GM21619 (cell line): ENCODE measurements at regions not wholly inside any gene's neighbourhood (a gene's known extent, or its start where the extent isn't known, plus 50 kb on each side); places are given as distances from the start of the nearest gene placed in this dataset.
"Not testable (repeated sequence)": the region's sequence is repeated elsewhere in the genome, so short reads cannot be mapped to it uniquely, and the experiment has no call there.

Experiments used
- ATAC-seq: cut with Tn5 transposase; IDR thresholded peaks from one replicate; pipeline ENCODE4 v1.9.1; 2021; ENCODE audit not compliant: unreplicated experiment

GRCh38 chr14:82029038-82029437 is 495.4 kb upstream of the SEL1L start:
- no peak for ATAC-seq

GRCh38 chr14:82035397-82035796 is 501.7 kb upstream of the SEL1L start:
- no peak for ATAC-seq

DNA sequence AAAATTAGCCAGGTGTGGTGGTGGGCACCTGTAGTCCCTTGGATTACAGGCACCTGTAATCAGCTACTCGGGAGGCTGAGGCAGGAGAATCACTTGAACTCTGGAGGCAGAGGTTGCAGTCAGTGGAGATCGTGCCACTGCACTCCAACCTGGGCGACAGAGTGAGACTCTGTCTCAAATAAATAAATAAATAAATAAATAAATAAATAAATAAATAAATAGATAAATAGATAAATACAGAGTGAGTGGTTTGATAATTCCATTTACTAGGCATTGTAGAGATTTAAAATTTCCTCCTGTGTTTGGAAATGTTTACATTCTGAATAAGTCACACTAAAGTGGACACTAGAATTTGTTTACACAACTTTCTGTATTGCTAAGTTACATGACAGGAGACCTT is 504.4 kb upstream of the SEL1L start:
- not testable (repeated sequence) for ATAC-seq

GRCh38 chr14:82045339-82045738 is 511.7 kb upstream of the SEL1L start:
- no peak for ATAC-seq

DNA sequence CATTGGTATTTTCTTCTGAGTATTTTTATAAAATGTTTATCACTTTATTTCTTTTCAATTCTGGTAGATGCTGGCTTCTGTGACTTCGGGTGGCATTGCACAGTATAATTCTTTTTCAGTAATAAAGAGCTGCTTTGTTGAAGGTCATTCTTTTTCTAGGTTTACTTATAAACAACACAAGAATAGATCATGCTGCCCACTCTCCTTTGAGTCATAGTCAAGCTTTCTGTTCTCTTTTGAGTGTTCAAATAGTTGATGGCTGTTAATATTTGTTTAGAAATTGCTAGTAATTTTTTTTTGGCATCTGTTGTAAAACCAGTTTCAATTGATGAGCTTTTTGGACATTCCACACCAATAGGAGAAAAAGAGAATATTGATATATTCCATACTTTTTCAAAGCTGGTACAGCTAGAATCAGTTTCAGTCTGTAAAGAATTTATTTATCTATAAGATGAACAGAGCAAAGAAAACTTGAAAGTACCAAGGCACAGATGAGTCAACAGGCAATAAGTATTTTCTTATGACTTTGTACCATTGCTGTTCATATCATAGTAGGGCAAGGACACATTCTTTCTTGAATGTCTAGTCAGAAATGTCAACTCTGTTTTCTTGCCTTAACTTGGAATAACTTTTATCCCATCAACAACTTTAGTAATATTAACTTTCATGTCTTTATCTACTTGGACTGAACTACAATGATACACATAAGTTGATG is 513.0 kb upstream of the SEL1L start:
- ATAC-seq, result peak; percentile 66

DNA sequence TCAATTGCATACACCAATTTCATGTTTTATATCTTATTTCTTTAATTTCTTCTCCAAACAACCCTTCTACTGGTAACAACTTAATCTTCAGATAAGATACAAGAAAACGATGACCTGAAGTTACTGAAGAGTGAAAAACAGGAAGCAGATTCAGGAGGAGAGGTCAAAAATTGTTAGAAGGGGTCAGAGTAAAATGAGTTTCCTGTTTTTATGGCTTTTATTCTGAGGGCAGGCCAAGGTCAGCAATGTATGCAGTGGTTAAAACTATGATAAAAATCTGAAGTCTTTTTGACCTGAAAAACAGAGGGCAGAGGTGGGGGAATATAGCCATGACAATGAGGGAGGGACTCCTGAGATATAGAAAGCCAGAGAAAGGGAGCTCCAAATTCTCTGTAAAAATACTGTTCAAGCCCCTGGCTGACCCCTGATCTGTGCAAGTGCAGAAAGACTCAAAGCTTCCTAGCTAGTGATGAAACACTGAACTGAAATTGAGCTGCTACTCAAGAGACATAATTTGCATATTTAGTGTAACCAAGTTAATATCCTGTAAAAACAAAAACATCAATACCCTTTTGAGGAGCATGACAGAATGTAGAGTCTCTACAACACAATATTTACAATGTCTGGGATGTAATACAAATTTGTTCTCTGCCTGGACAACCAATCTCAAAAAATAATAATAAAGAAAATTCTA is 514.3 kb upstream of the SEL1L start:
- peak; percentile 55 for ATAC-seq

DNA sequence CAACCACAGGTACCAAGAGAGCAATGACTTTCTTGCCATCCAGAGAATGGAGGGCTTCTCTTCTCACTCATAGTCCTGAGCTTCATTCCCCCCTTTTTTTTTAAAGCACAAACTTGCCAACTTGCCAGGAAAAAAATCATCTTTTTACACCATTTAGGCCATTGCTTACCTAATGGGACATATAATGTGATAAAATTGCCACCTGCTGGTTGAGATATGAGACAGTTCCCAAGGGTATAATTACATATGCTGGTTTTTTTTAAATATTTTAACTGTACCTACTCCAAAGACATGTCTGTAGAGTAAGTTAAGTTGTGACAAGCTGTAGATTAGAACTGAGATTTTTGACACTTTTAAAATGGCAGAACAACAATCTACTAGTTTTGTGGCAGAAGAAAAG is 519.1 kb upstream of the SEL1L start:
- ATAC-seq, result no peak

- ATAC-seq, result no peak
Observed at GRCh38 chr14:82055515-82056115, 522.0 kb upstream of the SEL1L start.

GRCh38 chr14:82060219-82060618 is 526.6 kb upstream of the SEL1L start:
- ATAC-seq, result no peak

- ATAC-seq, result no peak
Observed at GRCh38 chr14:82067221-82067875, 533.7 kb upstream of the SEL1L start.

- no peak for ATAC-seq
Observed at GRCh38 chr14:82070040-82070439, 536.4 kb upstream of the SEL1L start.

DNA sequence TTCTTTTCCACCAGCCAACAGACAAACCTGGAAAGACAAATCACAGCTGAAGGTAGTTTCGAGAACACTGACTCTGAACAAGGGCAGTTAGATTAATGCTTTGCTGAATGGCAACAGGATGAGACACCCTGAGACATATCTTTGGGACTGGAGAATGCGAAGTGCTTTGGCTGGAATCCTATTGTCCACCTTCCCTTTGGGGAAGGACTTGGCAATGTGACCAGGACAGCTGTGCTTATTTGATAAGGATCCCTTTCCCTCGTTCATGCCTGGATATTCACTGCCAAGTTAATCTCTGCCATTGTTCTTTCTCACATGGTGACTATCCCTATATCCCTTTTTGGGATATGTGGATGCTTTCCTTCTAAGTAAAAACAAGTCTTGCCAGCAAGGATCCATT is 537.1 kb upstream of the SEL1L start:
- no peak for ATAC-seq

DNA sequence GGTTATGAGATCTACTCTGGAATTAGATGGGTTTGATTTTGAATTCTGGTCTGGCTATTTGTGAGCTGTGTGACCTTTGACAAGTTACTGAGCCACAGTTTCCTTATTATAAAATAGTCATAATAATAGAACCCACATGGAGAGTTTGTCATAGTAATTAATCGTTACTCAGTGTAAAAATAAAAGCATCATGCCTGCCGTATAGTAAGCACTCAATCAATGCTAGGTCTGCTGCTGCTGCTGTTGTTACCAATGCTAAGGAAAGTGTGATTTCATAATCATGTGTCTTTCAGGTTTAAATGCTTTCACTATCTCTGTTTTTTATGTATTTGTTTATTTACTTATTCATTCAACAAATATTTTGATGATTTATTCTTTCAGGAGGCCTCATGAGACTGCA is 539.9 kb upstream of the SEL1L start:
- no peak for ATAC-seq

DNA sequence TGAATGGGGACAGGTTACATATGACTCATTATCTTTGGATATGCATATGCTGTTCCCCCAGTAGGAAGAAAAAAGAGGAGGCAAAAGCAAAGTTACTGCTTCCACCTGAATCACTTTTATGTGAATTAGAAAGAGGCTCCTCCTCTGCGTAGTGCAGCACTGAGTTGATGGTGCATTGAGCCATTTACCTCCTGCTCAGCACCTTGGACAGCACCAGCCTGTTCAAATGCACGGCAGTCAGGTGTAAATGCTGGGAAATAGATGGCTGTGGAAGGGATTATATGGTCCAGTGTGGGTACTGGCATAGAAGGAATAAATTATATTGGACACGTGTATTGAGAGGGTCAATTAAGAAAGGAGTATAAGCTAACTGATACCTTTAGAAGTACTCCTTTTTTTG is 541.9 kb upstream of the SEL1L start:
- no peak for ATAC-seq

GRCh38 chr14:82079553-82079952 is 545.9 kb upstream of the SEL1L start:
- no peak for ATAC-seq

DNA sequence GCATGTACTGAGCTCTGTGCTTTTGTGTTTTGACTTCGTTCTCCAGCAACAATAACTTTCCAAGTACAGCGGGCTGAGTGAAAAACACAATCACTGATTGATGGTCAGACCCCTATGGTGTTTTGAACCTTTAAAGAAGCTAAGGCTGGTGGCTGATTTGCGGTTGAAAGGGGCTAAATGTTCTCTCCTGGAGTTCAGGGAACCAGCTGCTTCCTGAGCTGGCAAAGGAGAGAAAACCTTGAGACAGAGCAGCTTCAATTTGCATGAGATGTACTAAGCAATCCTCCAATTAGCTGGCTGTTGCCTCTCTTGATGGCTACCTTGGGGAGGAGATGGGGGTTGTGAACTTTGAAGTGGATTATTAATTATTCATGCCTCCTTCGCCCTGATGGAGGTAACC is 546.7 kb upstream of the SEL1L start:
- no peak for ATAC-seq

- no peak for ATAC-seq
Observed at GRCh38 chr14:82084813-82085212, 551.2 kb upstream of the SEL1L start.

- ATAC-seq, result no peak
Observed at GRCh38 chr14:82091097-82091496, 557.4 kb upstream of the SEL1L start.

DNA sequence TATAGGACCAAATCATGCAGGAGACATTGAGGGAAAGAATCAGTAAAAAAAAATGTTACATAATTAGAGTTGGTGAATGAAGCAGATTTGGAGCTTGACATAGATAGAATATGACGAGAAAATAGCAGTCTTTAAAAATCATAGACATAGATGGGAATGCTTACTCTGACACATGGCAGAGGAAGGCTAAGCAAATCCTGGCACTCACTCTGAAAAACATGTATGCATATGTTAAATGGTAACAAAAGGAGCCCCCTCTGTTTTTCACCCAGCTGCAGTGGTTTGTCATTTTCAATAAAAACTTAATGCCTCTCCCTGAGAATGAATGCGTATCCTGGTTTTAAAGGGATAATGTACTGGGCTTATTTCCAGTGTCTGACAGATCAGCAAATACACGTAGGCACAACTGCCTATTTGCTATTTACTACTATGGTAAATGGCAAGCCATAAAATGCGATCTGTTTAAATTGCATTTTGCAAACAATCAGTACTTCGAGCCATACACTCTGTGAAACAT is 561.2 kb upstream of the SEL1L start:
- no peak for ATAC-seq

DNA sequence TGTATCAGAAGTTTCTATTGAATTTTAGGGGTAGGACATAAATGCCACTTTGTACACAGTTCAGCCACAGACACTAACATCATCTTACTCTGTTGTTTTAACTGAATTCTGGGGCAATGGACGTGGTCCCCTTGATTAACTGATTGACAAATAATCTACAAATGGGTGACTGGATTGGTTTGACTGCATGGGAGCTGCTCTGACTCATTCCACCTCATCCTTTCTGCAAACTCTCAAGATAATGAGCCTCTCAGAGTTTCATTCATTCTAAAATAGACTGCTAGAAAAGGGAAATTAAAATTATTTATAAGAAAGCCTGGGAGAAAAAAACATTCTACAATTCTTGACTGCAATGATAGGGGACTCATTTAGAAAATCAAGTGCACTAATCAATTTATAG is 570.4 kb upstream of the SEL1L start:
- ATAC-seq, result no peak

- ATAC-seq, result no peak
Observed at GRCh38 chr14:82112210-82112839, 578.7 kb upstream of the SEL1L start.
